C4-2B (cell line): ENCODE measurements at regions not wholly inside any gene's neighbourhood (a gene's known extent, or its start where the extent isn't known, plus 50 kb on each side); places are given as distances from the start of the nearest gene placed in this dataset.

ENCODE experiments used
- CTCF ChIP-seq: fragments of 450-650 bp; conservative IDR thresholded peaks from 2 replicates; pipeline ENCODE4 v1.5.1; 2017; ENCODE audit warnings: mild to moderate bottlenecking
- ZFX ChIP-seq: fragments of 450-650 bp; IDR thresholded peaks from 2 replicates; pipeline ENCODE4 v1.6.1; 2017

GRCh38 chr9:10773136-10773535 lies 160.3 kb upstream of the PTPRD start:
- TF ChIP-seq CTCF (no peak), ZFX (no peak)
